HG03571 (cell line): ENCODE measurements at regions not wholly inside any gene's neighbourhood (a gene's known extent, or its start where the extent isn't known, plus 50 kb on each side); places are given as distances from the start of the nearest gene placed in this dataset.
"Not testable (repeated sequence)": the region's sequence is repeated elsewhere in the genome, so short reads cannot be mapped to it uniquely, and the experiment has no call there.

ENCODE experiments used
- ATAC-seq: cut with Tn5 transposase; IDR thresholded peaks from one replicate; pipeline ENCODE4 v1.9.1; 2021; ENCODE audit not compliant: unreplicated experiment

DNA sequence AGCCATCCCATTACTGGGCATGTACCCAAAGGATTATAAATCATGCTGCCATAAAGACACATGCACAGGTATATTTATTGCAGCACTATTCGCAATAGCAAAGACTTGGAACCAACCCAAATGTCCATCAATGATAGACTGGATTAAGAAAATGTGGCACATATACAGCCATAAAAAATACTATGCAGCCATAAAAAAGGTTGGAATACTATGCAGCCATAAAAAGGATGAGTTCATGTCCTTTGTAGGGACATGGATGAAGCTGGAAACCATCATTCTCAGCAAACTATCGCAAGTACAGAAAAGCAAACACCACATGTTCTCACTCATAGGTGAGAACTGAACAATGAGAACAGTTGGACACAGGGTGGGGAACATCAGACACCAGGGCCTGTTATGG is 151.5 kb downstream of the PLK2 start:
- not testable (repeated sequence) for ATAC-seq

GRCh38 chr5:58300346-58300895 is 159.5 kb downstream of the PLK2 start:
- no peak for ATAC-seq

DNA sequence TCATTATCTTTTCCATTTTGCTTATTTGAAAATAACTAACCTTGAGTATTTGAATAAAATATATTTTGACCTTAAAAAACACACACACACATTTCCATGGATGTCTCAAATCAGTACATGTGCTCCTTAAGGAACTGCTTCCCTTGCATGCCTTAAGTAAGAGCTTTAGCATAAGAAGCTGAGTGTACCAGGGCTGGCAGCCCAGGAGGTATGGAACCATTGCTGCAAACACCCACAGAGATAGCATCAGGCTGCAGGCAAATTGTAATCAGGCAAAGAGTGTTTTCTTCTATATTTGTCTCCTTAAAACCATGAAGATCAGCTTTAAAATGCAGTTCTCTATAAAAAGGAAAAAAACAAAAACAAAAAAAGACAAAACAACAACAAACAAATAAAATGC is 160.6 kb downstream of the PLK2 start:
- ATAC-seq = no peak

DNA sequence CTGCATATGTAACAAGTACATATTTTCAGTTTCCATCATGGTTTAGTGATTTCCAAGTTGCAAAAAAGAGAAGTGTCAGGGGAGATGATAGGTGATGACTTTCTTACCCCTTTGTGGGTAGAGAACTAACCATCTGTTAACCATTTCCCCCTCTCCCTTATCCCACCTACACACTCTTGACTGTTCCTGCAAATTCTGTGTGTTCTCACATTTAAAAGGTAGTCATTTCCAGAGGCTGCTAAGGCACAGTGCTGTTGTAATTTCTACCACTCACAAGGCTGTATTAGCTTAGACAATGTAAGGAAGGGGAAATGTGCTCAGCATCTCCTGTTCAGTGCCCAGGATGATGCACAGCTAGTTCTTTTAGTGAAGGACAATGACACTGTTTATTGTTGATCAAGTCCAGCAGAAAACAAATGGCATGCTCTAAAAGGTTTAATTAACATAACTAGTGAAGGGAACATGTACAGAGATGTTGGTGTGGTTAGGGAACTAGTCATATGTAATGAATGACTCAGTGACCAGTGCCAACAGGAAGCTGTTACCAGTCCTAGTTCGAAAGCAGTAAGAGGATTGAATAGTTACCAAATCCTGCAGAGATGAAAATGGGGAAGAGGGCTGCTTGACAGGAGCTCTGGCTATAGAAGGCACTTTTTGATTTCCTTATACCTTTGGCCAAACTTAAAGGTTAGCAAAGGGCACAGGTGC is 165.1 kb downstream of the PLK2 start:
- no peak for ATAC-seq

DNA sequence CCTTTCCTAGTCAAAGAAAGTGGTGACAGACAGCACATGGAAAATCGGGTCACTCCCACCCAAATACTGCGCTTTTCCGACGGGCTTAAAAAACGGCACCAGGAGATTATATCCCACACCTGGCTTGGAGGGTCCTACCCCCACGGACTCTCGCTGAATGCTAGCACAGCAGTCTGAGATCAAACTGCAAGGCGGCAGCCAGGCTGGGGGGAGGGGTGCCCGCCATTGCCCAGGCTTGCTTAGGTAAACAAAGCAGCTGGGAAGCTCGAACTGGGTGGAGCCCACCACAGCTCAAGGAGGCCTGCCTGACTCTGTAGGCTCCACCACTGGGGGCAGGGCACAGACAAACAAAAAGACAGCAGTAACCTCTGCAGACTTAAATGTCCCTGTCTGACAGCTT is 171.6 kb downstream of the PLK2 start:
- ATAC-seq = not testable (repeated sequence)

GRCh38 chr5:58286741-58287140 is 173.1 kb downstream of the PLK2 start:
- no peak for ATAC-seq

DNA sequence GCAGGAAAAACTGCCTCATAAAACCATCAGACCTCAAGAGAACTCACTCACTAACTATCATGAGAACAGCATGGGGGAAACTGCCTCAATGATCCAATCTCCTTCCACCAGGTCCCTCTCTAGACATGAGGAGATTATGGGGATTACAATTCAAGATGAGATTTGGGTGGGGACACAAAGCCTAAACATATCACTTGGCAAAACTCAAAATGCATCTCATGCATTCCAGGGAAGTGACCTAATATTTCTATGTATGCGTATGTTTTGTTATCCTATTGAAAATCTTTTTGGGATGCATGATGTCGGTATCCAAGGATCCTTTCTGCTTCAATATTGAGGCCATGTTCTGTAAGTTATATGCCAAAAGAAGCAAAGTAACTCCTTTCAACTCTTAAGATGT is 174.0 kb downstream of the PLK2 start:
- no peak for ATAC-seq

DNA sequence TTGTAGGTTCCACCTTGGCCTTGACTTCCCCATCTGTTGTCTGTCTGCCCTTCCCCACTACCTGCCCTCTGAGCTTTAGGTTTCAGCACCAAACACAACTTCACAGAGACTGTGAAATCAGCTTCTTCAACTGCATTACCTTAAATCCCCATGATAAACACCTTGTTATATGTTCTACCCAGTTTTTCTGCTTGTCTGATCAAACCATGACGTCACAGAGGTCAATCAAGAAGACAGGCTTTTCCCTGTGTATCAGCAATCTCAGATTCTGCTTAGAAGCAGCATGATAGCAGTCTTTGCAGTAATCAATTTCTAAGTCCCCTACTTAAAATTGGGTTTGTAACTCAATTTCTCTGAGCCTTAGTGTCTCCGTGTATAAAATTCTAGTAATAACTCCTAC is 175.0 kb downstream of the PLK2 start:
- ATAC-seq = no peak

DNA sequence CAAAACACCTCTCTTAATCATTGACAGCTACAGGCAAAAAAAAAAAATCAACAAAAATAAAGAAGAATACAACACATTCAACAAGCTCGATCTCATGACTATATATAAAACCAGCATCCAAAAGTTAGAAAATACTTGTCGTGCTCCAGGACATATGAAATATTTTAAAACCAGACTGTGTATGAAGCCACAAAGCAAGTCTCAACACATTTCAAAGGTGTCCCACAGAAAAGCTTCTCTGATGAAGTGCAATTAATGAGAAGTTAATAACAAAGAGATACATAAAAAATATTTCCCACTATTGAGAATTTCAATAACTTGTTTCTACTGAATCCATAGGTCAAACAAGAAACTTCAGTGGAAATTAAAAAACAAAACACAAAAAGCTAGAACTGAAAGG is 178.7 kb downstream of the PLK2 start:
- no peak for ATAC-seq

DNA sequence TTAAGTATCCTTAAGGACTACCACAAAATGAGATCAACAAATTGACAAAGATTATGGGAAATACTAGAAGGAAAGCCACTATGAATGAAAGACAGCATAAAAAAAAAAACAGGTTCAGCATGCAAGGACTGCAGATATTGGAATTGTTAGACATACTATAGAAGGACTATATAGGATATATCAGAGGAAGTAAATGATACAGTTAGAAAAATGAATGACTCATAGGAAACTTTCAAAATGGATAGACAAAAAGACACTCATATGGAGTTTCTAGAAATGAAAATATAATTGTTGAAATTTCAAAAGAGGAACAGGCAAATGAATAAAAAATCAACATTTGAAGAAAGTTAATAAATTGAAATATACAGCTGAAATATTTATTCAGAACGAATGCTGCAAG is 180.6 kb downstream of the PLK2 start:
- ATAC-seq = no peak

- no peak for ATAC-seq
Observed at GRCh38 chr5:58276431-58276830, 183.5 kb downstream of the PLK2 start.

DNA sequence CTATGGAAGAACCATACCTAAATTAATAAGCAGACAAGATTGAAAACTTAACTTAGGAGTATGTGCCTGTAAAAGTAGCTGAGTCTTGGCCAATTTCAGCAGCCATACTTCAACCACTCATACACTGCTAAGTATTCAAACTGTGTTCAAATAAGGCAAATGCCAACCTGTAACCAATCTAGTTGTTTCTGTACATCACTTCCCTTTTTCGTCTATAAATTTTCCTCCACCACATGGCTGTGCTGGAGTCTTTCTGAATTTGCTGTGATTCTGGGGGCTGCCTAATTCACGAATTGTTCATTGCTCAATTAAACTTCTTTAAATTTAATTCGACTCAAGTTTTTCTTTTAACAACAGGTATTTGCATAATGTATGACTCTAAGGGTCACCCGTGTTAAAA is 184.4 kb downstream of the PLK2 start:
- no peak for ATAC-seq

GRCh38 chr5:58274191-58274590 is 185.7 kb downstream of the PLK2 start:
- no peak for ATAC-seq

GRCh38 chr5:58273711-58274110 is 186.2 kb downstream of the PLK2 start:
- ATAC-seq = no peak

GRCh38 chr5:58268268-58268667 is 191.6 kb downstream of the PLK2 start:
- no peak for ATAC-seq

DNA sequence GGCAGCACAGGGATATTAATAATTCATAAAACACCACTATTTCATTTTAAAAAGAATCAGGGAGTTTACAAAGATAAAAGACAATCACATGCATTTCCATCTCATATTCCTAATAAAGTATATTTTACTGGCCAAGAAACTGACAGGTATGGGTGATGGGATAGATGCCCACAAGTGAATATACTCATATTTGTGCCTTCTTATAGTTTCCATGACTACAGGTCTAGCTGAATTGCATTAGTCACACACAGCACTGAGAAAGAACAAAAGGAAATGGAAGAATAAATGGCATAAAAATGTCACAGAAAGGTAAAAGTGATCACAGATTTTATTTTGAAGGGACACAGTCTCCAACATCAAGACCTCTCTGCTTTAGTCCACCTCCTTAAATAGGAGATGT is 193.5 kb downstream of the PLK2 start:
- no peak for ATAC-seq

GRCh38 chr5:58265246-58265930 is 194.5 kb downstream of the PLK2 start:
- no peak for ATAC-seq

DNA sequence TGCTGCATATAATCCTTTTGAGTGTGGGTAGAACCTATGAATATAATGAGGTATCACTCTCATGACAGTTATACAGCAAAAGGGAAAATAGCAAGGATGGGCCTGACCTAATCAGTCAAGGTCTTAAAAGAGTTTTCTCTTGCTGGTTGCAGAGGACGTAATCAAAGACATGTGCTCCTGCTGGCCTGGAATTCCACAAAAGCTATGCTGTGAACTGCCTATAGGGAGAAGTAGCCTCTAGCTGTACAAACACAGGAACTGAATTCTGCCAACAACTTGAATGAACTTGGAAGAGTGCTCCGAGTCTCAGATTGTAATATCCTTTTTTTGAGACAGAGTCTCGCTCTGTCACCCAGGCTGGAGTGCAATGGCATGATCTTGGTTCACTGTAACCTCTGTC is 195.6 kb downstream of the PLK2 start:
- no peak for ATAC-seq

DNA sequence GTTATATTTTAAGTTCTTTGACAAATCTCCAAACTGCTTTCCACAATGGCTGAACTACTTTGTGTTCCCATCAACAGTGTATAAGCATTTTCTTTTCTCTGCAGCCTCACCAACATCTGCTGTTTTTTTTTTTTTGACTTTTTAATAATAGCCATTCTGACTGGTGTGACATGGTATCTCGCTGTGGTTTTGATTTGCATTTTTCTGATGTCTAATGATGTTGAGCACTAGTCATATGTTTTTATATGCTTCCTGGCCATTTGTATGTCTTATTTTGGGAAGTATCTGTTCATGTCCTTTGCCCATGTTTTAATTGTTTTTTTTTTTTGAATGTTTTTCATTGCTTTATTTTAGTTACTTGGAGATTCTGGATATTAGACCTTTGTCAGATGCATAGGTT is 196.6 kb downstream of the PLK2 start:
- ATAC-seq = no peak

- ATAC-seq = no peak
Observed at GRCh38 chr5:58262226-58262625, 197.7 kb downstream of the PLK2 start.

- no peak for ATAC-seq
Observed at GRCh38 chr5:58261605-58262004, 198.3 kb downstream of the PLK2 start.

GRCh38 chr5:58260243-58260642 is 199.6 kb downstream of the PLK2 start:
- ATAC-seq = no peak
